ENCODE measurements at regions not wholly inside any gene's neighbourhood (a gene's known extent, or its start where the extent isn't known, plus 50 kb on each side); places are given as distances from the start of the nearest gene placed in this dataset.

- TF ChIP-seq CTCF (IDR thresholded peaks at IDR 0.05 in 2 of 3, conservative IDR thresholded peaks at IDR 0.05 in 1 of 3; ENCODE audit: borderline replicate concordance in 1 of 3, insufficient read depth in 1 of 3, low read depth in 2 of 3, low read length in 2 of 3), result no peak
- no peak for TF ChIP-seq POLR2A (IDR thresholded peaks at IDR 0.05; ENCODE audit: borderline replicate concordance, extremely low read depth, insufficient read depth, insufficient read length)
- TF ChIP-seq SP1 (IDR thresholded peaks at IDR 0.05; ENCODE audit: low read depth), result no peak
- TF ChIP-seq CEBPB (IDR thresholded peaks at IDR 0.05; ENCODE audit: low read depth), result no peak
- no peak for TF ChIP-seq POLR2AphosphoS5 (IDR thresholded peaks at IDR 0.05; ENCODE audit: low read depth, low read length)
- no peak for TF ChIP-seq ZBTB33 (IDR thresholded peaks at IDR 0.05; ENCODE audit: extremely low read depth, insufficient replicate concordance, low read length)
- TF ChIP-seq EZH2 (IDR thresholded peaks at IDR 0.05), result no peak
- no peak for TF ChIP-seq FOSL1 (IDR thresholded peaks at IDR 0.05; ENCODE audit: low read depth)
- TF ChIP-seq EZH2phosphoT487 (IDR thresholded peaks at IDR 0.05; ENCODE audit: borderline replicate concordance), result no peak
- TF ChIP-seq REST (IDR thresholded peaks at IDR 0.05; ENCODE audit: low read depth), result no peak
- TF ChIP-seq SRF (IDR thresholded peaks at IDR 0.05; ENCODE audit: low read depth), result no peak
- TF ChIP-seq ATF3 (IDR thresholded peaks at IDR 0.05), result no peak
Measured at GRCh38 chr1:30257742-30258380, 465.5 kb downstream of the MATN1 start.

All from HCT116 (cell line).